Fibroblast of skin of right quadriceps (primary cell): ENCODE measurements at regions not wholly inside any gene's neighbourhood (a gene's known extent, or its start where the extent isn't known, plus 50 kb on each side); places are given as distances from the start of the nearest gene placed in this dataset.

Experiments
- DNase-seq: peaks from one replicate; pipeline ENCODE4 v3.0.0-alpha.2; 2013

- peak; percentile 39 for DNase-seq
Observed at GRCh38 chr3:174408310-174408709, 450.8 kb upstream of the NAALADL2 start.

DNA sequence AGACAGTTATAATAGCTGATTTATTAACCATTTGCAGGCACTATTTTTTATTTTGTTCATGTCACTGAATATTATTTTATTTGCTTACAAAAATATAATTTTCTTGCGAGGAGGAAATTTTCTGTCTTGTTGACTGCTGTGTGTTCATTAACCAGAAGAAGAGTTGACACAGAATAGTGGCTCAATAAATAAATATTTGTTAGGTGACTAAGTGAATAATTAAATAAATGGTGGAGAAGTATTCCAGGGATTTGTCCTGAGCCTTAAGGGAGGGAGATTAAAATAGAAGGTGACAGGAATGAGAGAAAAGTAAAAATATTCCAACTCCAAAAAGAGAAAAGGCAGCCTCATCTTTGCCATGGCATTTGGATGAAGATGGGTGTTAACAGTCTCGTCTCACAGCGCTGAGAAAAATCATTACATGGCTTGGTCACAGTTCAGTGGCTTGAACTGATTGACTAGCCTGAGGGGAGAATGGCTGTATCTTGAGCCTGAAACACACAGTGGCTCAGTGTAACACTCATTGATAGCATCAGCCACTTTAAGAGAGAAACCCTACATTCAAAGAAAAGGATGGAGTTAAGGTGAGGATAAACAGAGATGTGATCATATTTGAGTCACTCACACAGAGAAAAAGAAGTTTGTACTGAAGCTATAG is 449.9 kb upstream of the NAALADL2 start:
- DNase-seq, result no peak

DNA sequence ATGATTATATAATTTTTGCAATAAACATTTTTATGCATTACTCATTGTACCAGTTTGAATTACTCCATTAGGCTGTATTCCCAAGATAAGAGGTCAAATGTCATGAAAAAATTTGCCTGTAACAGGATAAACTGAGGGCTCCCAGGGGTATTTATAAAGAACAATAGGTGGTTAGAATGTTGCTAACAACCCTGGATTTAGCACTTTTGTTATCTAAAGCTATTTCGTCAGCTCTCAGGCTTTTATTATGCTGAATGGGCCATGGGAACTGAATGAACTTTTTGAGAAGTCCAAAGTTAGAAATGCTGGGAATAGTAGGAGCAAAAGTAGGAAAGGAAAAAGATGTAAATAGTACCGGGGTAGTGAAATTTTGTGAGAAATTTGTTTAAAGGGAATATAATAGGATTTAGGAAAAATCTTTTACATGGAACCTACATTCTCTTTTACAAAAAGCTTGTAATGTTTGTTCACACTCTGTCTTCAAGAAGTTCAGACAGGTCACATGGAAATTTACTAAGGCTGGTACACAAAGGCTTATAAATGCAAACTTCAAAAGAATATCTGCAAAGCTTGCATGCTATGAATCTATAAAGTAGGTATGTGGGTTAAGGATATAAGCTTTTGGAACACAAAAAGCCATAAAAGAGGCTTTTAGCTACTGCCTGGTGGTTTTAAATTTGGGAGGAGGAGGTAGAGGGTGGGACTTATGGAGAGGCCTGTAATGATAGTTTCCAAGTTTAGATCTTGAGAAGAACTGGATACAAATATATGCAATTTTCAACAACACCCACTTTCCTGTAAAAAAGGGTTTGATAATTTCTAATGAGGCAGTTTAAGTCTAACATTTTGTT is 445.8 kb upstream of the NAALADL2 start:
- DNase-seq, result no peak

- no peak for DNase-seq
Observed at GRCh38 chr3:174414902-174415301, 444.2 kb upstream of the NAALADL2 start.

DNA sequence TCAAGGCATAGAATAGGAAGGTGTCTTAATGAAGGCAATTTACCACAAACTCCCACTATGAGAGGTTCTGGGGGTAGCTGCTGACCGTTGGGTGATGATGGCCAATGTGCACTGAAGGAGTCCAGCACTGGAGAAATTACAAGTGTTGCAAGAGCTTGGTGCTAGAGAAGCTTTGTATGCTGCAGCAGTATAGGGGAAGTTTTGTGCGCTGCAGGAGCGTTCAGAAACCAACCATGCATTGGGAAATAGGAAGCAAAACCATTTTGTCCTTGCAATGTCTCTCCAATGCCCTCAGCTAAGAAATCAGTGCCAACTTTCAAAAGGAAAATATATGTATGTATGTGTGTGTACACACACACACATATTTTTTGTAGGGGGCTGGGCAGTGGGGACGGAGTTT is 441.6 kb upstream of the NAALADL2 start:
- no peak for DNase-seq

DNA sequence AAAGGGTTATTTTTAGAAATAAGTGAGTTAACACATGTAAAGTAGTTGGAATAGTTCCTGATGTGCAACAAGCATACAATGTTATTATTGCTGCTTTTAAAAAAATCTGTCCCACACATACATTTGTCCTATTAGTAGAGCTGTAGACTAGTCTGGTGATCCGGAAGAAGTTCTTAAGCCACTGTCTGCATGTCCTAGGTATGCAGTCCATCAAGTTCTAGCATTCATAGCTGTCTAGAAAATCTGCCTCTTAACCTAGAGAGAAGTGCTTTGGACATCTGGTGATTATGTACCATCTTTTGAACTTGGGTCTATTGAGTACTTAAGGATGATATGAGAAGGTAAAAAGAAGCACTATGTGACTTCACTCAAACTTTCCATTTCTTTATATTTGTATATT is 439.9 kb upstream of the NAALADL2 start:
- no peak for DNase-seq

DNA sequence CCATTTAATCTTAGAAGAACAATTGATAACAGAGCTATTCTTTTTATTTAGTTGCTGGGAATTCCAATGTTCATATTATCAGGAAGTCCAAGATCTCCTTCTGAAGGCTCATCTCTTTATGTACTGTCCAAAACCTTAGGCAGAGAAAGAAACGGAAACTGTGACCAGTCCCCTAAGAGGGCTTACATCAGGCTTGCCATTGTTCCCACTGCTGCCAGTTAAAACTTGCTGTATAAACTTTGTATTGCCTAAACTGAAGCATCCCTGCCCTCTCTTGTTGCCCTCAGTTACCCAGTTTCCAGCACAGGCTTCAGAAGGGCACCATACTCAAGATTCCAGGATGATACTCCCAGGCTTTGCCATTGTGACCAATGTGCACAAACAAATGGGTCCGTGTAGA is 435.2 kb upstream of the NAALADL2 start:
- no peak for DNase-seq

- no peak for DNase-seq
Observed at GRCh38 chr3:174424656-174425055, 434.5 kb upstream of the NAALADL2 start.

GRCh38 chr3:174425422-174425821 is 433.7 kb upstream of the NAALADL2 start:
- no peak for DNase-seq

DNA sequence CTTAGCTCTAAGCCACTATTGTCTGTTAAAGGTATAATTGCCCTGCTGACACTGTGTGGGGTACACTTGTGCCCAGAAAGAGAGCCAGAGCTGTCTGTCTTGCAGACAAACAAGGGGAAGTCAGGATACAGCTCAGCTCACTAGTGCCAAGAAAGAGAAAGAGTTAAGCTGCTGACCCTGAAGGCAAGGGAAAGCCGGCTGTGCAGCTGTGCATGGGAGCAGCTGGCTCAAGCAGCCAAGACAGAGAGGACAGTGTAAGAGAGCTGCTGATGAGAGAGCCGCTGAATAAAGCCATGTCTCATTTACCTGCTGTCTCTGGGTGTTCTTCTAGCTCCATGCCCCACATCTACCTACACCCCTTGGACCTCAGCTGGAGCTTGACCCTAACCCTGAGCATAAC is 428.1 kb upstream of the NAALADL2 start:
- DNase-seq, result no peak

GRCh38 chr3:174431717-174432116 is 427.4 kb upstream of the NAALADL2 start:
- peak; percentile 16 for DNase-seq

DNA sequence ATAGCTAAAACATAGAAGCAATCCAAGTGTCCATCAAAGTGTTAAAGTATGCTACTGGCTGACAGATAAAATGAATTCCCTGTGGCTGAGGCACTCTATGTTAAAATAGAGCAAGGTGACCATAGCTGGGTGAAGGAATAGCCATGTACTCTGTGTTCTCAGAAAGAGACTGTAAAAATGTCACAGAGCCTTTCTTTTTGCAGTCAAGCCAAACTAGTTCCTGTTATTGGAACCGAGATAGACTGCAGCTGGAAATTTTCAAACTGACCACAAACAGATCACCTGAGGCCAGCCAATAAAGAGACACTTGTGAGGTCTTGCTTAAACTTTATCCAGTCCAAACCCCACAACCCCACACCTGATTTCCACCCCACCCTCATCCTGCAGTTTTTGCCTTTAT is 422.8 kb upstream of the NAALADL2 start:
- no peak for DNase-seq

DNA sequence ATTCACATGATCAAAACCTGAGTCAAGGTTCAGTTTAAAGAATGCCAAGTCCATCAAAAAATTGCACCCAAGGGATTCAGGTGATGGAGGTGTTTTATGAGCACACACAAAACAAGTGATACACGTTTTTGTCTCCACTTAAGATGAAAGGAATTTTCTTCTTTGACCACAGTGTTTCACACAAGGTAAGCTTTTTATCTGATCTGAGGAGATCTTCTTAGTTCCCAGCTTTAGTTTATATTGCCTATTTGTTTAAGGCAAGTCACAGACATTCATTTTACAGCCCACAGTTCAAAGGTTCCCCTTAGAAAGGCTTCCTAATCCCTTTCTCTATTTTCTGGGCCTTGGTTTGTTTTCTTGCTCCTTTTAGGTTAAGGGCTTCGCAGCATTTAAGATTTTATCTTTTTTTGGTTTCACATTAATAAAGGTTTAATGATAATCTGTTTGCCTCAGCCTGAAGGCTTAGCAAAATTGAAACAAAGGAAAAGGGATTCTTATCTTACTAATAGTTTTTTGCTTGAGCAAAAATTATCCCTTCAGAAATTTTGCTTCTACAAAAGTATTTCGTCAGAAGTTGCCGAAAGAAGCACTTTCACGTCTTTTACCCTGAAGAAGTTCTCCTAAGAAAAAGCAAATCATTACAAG is 420.5 kb upstream of the NAALADL2 start:
- DNase-seq, result peak; percentile 17

DNA sequence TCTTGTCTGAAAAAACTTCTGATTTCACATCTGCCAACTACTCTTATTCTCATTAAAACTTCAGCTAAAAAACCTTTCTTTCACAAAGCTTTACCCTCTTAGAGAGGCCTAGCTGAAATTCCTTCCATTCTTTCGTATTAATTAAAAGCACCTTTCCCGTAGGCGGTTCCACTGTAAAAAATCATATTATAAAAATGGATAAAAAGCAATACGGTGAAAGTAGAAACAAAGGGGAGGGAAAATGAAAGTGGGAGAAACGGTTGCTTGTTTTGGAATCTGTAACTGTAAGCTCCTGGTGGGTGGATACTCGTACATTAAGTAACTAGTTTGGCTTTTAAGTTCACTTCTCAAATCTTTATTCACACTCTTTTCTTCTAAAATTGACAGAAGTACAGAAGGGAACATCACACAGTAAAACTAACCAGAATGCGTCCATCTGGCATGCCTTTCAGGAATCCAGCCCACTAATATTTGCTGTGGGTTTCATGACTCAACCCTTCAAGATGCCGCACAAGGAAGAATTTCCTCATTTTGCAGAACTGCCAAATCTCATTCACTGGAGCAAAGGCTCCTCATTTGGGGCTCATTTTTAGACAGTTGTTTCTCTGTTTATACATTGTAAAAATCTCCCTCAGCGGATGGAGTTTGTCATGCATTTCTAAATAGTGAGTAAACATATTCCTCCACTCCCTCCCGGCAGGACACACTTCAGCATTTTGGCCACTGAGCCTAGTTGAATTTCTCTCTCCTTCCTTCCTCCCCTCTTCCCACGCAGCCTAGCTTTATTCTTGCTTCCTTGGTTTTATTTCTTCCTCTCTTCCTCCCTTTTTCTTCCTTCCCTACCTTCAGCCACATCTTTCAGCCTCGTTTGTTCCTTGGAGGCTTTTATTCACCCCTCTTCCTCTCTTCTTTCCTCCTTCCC is 419.5 kb upstream of the NAALADL2 start:
- DNase-seq, result peak; percentile 99

- peak; percentile 67 for DNase-seq
Observed at GRCh38 chr3:174440253-174440701, 418.9 kb upstream of the NAALADL2 start.

GRCh38 chr3:174440741-174441587 is 418.2 kb upstream of the NAALADL2 start:
- peak; percentile 95 for DNase-seq

DNA sequence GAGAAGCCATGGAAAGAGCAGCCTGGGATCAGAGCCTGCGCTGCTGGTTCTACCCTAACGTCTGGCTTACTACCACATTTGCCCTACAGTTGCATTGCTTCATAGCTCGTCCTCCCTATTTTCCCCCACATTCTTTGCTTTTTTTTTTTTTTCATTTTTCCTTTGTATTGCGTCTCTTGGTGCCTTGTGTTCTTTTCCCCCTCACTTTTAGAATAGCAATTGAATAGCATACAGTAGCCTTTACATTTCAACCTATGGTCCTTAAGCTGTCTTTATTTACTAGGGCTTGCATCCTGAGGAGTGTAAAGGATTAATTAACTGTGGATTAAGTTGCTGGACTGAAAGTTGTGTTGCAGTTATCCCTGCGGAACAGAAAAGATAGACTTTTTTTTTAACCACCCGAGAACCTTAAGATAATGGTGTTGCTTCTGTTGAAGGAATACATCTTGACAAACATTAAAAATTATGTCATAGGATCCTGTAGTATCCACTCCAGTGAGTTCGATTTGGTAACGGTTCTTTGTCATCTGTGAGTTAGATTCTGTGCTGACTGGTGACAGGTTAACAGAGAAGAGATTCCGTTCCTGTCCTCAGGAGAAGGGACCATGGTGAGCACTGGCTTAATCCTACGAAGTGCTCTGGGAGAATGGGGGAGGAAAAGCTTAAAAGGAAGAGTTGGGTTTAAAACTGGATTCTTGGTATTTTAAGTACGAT is 417.4 kb upstream of the NAALADL2 start:
- peak; percentile 31 for DNase-seq

DNA sequence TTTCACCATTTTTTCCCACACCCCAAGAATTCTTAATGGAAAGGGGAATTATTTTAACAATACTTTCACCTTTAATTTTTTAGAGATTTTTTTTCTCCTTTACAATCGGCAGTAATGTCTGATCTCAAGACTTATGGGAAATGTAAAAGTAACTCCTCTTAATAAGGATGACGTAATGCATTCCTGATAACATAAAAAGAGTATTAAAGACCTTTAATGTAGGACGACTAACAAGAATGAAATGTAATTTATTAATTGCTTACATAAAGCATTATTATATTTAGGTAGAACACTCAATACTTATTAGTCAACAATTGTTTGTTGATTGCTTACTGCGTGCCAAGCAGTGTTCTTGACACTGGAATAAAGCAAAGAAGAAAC is 416.8 kb upstream of the NAALADL2 start:
- DNase-seq, result peak; percentile 23

DNA sequence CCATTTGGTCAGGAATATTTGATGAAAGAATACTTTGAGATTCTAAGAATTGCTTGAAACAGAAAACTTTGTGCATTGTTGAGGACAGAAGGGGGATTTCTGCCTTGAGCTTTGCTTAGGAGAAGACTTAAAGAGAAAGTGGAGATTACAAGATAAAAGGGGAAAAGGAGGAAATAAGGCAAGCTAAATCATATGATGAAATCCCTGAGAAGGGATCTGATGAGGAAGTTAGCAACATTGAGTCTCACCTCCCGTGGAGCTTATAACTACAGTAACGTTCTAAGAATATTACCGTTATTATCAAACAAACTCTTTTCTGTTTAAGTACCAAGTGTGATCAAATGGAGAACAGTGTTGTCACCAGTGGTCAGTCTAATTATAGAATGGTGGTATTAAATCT is 414.7 kb upstream of the NAALADL2 start:
- no peak for DNase-seq

DNA sequence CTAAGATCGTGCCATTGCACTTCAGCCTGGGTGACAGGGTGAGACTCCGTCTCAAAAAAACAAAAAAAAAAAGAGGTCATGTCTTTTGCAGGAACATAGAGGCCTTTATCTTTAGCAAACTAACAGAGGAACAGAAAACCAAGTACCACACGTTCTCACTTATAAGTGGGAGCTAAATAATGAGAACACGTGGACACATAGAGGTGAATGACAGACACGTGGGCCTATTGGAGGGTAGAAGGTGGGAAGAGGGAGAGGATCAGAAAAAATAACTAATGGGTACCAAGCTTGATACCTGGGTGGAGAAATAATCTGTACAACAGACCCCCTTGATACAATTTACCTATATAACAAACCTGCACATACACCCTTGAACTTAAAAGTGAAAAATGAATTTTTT is 401.4 kb upstream of the NAALADL2 start:
- DNase-seq, result no peak

DNA sequence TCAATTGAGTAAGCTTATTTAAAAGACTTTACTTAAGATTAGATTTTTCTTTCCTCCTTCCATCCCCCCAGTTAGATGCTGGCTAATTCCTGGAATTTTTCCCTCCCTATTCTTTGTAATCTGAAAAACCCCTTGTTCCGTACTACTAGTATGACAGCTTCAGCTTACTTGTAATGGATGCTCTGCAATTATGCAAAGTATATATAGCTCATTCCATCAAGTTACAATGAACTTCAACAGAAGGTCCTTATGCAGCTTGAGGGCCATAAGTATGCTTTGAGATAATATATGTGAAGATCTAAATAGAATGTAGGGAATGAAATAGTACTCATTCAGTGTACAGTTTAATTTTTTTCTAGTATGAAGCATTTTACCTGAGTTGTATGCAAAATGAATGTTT is 398.3 kb upstream of the NAALADL2 start:
- DNase-seq, result no peak
